Central memory CD8-positive, alpha-beta T cell (primary cell): ENCODE measurements at regions not wholly inside any gene's neighbourhood (a gene's known extent, or its start where the extent isn't known, plus 50 kb on each side); places are given as distances from the start of the nearest gene placed in this dataset.

Experiments used
- ATAC-seq: fragments of 150-1000 bp; cut with Tn5 transposase; replicated peaks from 2 replicates; pipeline ENCODE4 v1.10.0; 2022; ENCODE audit warnings: mild to moderate bottlenecking, moderate FRiP score, moderate number of reproducible peaks; ENCODE audit not compliant: poor library complexity, severe bottlenecking; ENCODE audit errors: extremely low read depth
- DNase-seq, 2 donors: peaks; one replicate each; pipeline ENCODE4 v3.0.0; 2021; ENCODE audit warnings: low spot score in 2 of 2
- H3K27ac Mint-ChIP-seq: one replicate; pipeline ENCODE4 v1.8.0; 2022; ENCODE audit warnings: low read depth, mild to moderate bottlenecking, moderate library complexity, mixed read lengths
- H3K27me3 Mint-ChIP-seq: one replicate; pipeline ENCODE4 v1.8.0; 2022; ENCODE audit warnings: mixed read lengths
- H3K36me3 Mint-ChIP-seq: one replicate; pipeline ENCODE4 v1.8.0; 2022; ENCODE audit warnings: mild to moderate bottlenecking, moderate library complexity, mixed read lengths; ENCODE audit not compliant: insufficient read depth
- H3K4me1 Mint-ChIP-seq: one replicate; pipeline ENCODE4 v1.8.0; 2022; ENCODE audit warnings: mixed read lengths
- H3K4me3 Mint-ChIP-seq: one replicate; pipeline ENCODE4 v1.8.0; 2022; ENCODE audit warnings: mild to moderate bottlenecking, moderate library complexity, mixed read lengths
- H3K9me3 Mint-ChIP-seq: one replicate; pipeline ENCODE4 v1.8.0; 2022; ENCODE audit warnings: mixed read lengths

GRCh38 chrX:79645749-79646148 is 278.6 kb upstream of the ITM2A start:
- Mint-ChIP-seq H3K9me3 (no peaks in the 10 kb centered on the region), H3K4me3 (no peak overlapping the region), H3K27me3 (no peaks in the 10 kb centered on the region), H3K36me3 (peaks cover 1% of the 10 kb centered on the region), H3K4me1 (no peaks in the 10 kb centered on the region), H3K27ac (no peak overlapping the region)
- DNase-seq (no peak), ATAC-seq (no peak)

GRCh38 chrX:79631526-79631925 is 264.4 kb upstream of the ITM2A start:
- no peaks in the 10 kb centered on the region for H3K9me3 Mint-ChIP-seq
- H3K36me3 Mint-ChIP-seq = no peaks in the 10 kb centered on the region
- DNase-seq (no peak), ATAC-seq (no peak)
- no peak overlapping the region for H3K4me3 Mint-ChIP-seq
- H3K4me1 Mint-ChIP-seq = no peaks in the 10 kb centered on the region
- no peak overlapping the region for H3K27ac Mint-ChIP-seq
- no peaks in the 10 kb centered on the region for H3K27me3 Mint-ChIP-seq

- ATAC-seq (no peak), DNase-seq (no peak)
- no peak overlapping the region for H3K27ac Mint-ChIP-seq
- no peaks in the 10 kb centered on the region for H3K4me1 Mint-ChIP-seq
- no peaks in the 10 kb centered on the region for H3K9me3 Mint-ChIP-seq
- H3K36me3 Mint-ChIP-seq = no peaks in the 10 kb centered on the region
- no peak overlapping the region for H3K4me3 Mint-ChIP-seq
- no peaks in the 10 kb centered on the region for H3K27me3 Mint-ChIP-seq
Measured at GRCh38 chrX:79630033-79631009, 263.2 kb upstream of the ITM2A start.

- DNase-seq (no peak), ATAC-seq (no peak)
- Mint-ChIP-seq H3K27me3 (no peaks in the 10 kb centered on the region), H3K27ac (no peak overlapping the region), H3K4me1 (no peaks in the 10 kb centered on the region), H3K36me3 (peaks cover 2% of the 10 kb centered on the region), H3K4me3 (no peak overlapping the region), H3K9me3 (no peaks in the 10 kb centered on the region)
Measured at GRCh38 chrX:79623098-79623762, 256.1 kb upstream of the ITM2A start.

DNA sequence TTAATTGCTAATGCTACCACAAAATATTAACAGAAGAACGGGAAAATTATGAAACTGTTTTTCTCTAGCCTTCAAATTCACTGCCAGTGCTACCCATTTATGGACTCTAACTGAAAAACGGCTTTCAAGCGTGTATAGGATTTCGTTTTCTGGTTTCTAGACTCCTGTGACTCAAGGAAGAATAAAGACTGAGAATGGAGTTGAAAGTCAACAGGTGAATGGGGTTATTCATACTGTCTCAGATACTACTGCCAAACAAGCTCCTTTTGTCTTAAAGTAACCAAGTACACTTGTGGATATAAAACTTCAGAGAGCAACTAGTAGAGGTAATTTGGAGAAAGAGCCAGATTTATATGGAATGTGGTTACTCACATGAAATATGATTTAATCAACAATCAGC is 251.1 kb upstream of the ITM2A start:
- ATAC-seq = no peak
- Mint-ChIP-seq H3K4me3 (no peak overlapping the region), H3K4me1 (no peaks in the 10 kb centered on the region), H3K36me3 (no peaks in the 10 kb centered on the region), H3K27ac (no peak overlapping the region), H3K27me3 (no peaks in the 10 kb centered on the region), H3K9me3 (no peaks in the 10 kb centered on the region)
- no peak for DNase-seq

- Mint-ChIP-seq H3K9me3 (no peaks in the 10 kb centered on the region), H3K27ac (no peak overlapping the region), H3K4me3 (no peak overlapping the region), H3K4me1 (no peaks in the 10 kb centered on the region), H3K27me3 (peaks cover 11% of the 10 kb centered on the region), H3K36me3 (no peaks in the 10 kb centered on the region)
- DNase-seq (no peak), ATAC-seq (no peak)
Measured at GRCh38 chrX:79604364-79604763, 237.2 kb upstream of the ITM2A start.

GRCh38 chrX:79601341-79602131 is 234.4 kb upstream of the ITM2A start:
- no peak for DNase-seq
- Mint-ChIP-seq H3K9me3 (no peaks in the 10 kb centered on the region), H3K27ac (no peak overlapping the region), H3K27me3 (peaks cover 11% of the 10 kb centered on the region), H3K4me3 (no peak overlapping the region), H3K4me1 (no peaks in the 10 kb centered on the region), H3K36me3 (no peaks in the 10 kb centered on the region)
- ATAC-seq = no peak

DNA sequence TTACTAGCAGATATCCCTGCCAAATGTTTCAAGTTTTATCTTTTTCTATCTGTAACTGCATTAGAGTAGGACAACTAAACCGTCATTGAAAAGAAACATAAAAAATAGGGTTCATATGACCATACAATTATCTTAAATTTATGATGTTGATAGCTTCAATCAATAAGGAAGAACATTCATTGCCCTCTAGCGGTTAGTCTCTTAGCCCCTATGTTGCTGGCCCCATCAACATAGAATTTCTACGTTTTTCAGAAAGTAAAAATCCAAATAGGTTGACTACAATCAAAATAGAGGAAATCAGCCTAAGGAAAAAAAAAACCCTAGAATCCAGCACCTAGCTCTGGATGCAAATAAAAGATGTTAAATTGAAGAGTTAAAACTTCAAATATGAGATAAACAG is 225.1 kb upstream of the ITM2A start:
- peaks cover 39% of the 10 kb centered on the region for H3K27me3 Mint-ChIP-seq
- no peaks in the 10 kb centered on the region for H3K4me1 Mint-ChIP-seq
- no peak overlapping the region for H3K27ac Mint-ChIP-seq
- DNase-seq = no peak
- H3K9me3 Mint-ChIP-seq = no peaks in the 10 kb centered on the region
- H3K36me3 Mint-ChIP-seq = no peaks in the 10 kb centered on the region
- no peak overlapping the region for H3K4me3 Mint-ChIP-seq
- ATAC-seq = no peak

DNA sequence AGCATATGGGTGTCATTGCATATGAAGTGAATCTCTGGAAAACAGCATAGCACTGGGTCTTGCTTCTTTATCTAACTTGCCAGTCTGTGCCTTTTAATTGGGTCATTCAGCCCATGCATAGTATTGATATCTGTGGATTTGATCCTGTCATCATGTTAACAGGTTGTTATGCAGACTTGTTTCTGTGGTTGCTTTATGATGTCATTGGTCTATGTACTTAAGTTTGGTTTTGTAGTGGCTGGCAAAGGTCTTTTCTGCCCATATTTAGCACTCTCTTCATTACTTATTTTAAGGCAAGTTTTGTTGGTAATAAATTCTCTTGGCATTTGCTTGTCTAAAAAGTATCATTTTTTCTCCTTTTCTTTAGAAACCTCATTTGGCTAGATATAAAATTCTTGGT is 221.1 kb upstream of the ITM2A start:
- Mint-ChIP-seq H3K36me3 (no peaks in the 10 kb centered on the region), H3K9me3 (no peaks in the 10 kb centered on the region), H3K4me1 (no peaks in the 10 kb centered on the region), H3K4me3 (no peak overlapping the region), H3K27me3 (peaks cover 43% of the 10 kb centered on the region), H3K27ac (no peak overlapping the region)
- ATAC-seq (no peak), DNase-seq (no peak)

- no peak for DNase-seq
- Mint-ChIP-seq H3K27me3 (peaks cover 8% of the 10 kb centered on the region), H3K27ac (no peak overlapping the region), H3K4me3 (no peak overlapping the region), H3K4me1 (no peaks in the 10 kb centered on the region), H3K36me3 (no peaks in the 10 kb centered on the region), H3K9me3 (no peaks in the 10 kb centered on the region)
- no peak for ATAC-seq
Measured at GRCh38 chrX:79573760-79574159, 206.6 kb upstream of the ITM2A start.

DNA sequence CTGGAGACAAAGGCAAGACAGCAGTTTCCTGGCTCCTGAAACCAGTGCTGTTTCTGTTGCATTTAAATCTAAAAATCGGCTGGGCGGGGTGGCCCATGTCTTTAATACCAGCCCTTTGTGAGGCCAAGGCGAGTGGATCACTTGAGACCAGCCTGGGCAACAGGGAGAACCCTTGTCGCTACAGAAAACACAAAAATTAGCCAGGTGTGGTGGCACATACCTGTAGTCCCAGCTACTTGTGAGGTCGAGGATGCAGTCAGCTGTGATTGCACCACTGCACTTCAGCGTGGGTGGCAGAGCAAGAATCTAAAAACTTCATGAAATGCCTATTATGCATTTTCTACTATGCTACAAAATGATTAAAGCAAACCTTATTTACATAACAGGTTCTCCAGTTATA is 205.4 kb upstream of the ITM2A start:
- ATAC-seq (no peak), DNase-seq (no peak)
- peaks cover 19% of the 10 kb centered on the region for H3K27me3 Mint-ChIP-seq
- peaks cover under 1% of the 10 kb centered on the region for H3K9me3 Mint-ChIP-seq
- no peaks in the 10 kb centered on the region for H3K36me3 Mint-ChIP-seq
- H3K27ac Mint-ChIP-seq = no peak overlapping the region
- H3K4me3 Mint-ChIP-seq = no peak overlapping the region
- H3K4me1 Mint-ChIP-seq = no peaks in the 10 kb centered on the region

GRCh38 chrX:79570524-79571240 is 203.5 kb upstream of the ITM2A start:
- H3K4me1 Mint-ChIP-seq = no peaks in the 10 kb centered on the region
- DNase-seq (no peak), ATAC-seq (no peak)
- H3K27ac Mint-ChIP-seq = no peak overlapping the region
- peaks cover 5% of the 10 kb centered on the region for H3K9me3 Mint-ChIP-seq
- H3K36me3 Mint-ChIP-seq = no peaks in the 10 kb centered on the region
- H3K4me3 Mint-ChIP-seq = no peak overlapping the region
- peaks cover 23% of the 10 kb centered on the region for H3K27me3 Mint-ChIP-seq
